ENCODE measurements at regions not wholly inside any gene's neighbourhood (a gene's known extent, or its start where the extent isn't known, plus 50 kb on each side); places are given as distances from the start of the nearest gene placed in this dataset.

GRCh38 chr15:79674124-79674465, 222.7 kb downstream of the MTHFS start:
- Mint-ChIP-seq H3K9me3 (ENCODE audit: unreplicated experiment) (no peaks in the 10 kb centered on the region), H3K27ac (ENCODE audit: unreplicated experiment) (peak overlapping the region; percentile 9), H3K4me1 (ENCODE audit: low read depth, unreplicated experiment) (peaks cover 25% of the 10 kb centered on the region), H3K27me3 (ENCODE audit: low read depth, unreplicated experiment) (no peaks in the 10 kb centered on the region), H3K36me3 (ENCODE audit: low read depth, unreplicated experiment) (no peaks in the 10 kb centered on the region), H3K4me3 (ENCODE audit: unreplicated experiment) (no peak overlapping the region)
- Histone ChIP-seq H3K9me3 (ENCODE audit: insufficient read depth, low read depth, low read length) (peaks cover 2% of the 10 kb centered on the region), H3K4me1 (ENCODE audit: insufficient read depth, low read length) (peaks cover 14% of the 10 kb centered on the region), H2AFZ (ENCODE audit: low read depth, low read length) (no peak overlapping the region), H3K27ac (ENCODE audit: low read depth, low read length) (peak overlapping the region; percentile 26), H3K4me3 (ENCODE audit: insufficient read depth, low read depth, low read length) (no peak overlapping the region), H3K36me3 (ENCODE audit: insufficient read depth, low read length) (no peaks in the 10 kb centered on the region), H3K4me2 (ENCODE audit: low read length) (peak overlapping the region; percentile 49), H3K9ac (ENCODE audit: low read length) (no peak overlapping the region), H3K27me3 (ENCODE audit: insufficient read depth, low read length) (no peaks in the 10 kb centered on the region), H3K79me2 (ENCODE audit: insufficient read depth, low read length) (no peaks in the 10 kb centered on the region), H4K20me1 (ENCODE audit: insufficient read depth, low read length) (no peaks in the 10 kb centered on the region)
- no peak for TF ChIP-seq CTCF (IDR thresholded peaks at IDR 0.05; ENCODE audit: insufficient read depth, low read depth, low read length)
- TF ChIP-seq EZH2 (IDR thresholded peaks at IDR 0.05; ENCODE audit: insufficient read depth, low read length) = no peak
- FAIRE-seq = no peak
- DNase-seq (ENCODE audit: low read depth) = no peak

- Mint-ChIP-seq H3K36me3 (ENCODE audit: low read depth, unreplicated experiment) (no peaks in the 10 kb centered on the region), H3K27me3 (ENCODE audit: low read depth, unreplicated experiment) (no peaks in the 10 kb centered on the region), H3K9me3 (ENCODE audit: unreplicated experiment) (peaks cover 3% of the 10 kb centered on the region), H3K27ac (ENCODE audit: unreplicated experiment) (no peak overlapping the region), H3K4me3 (ENCODE audit: unreplicated experiment) (no peak overlapping the region), H3K4me1 (ENCODE audit: low read depth, unreplicated experiment) (peaks cover 38% of the 10 kb centered on the region)
- DNase-seq (ENCODE audit: low read depth) = no peak
- Histone ChIP-seq H3K36me3 (ENCODE audit: insufficient read depth, low read length) (no peaks in the 10 kb centered on the region), H3K27me3 (ENCODE audit: insufficient read depth, low read length) (no peaks in the 10 kb centered on the region), H4K20me1 (ENCODE audit: insufficient read depth, low read length) (no peaks in the 10 kb centered on the region), H3K9ac (ENCODE audit: low read length) (no peak overlapping the region), H3K27ac (ENCODE audit: low read depth, low read length) (no peak overlapping the region), H3K79me2 (ENCODE audit: insufficient read depth, low read length) (no peaks in the 10 kb centered on the region), H3K4me2 (ENCODE audit: low read length) (no peak overlapping the region), H3K9me3 (ENCODE audit: insufficient read depth, low read depth, low read length) (peaks cover 2% of the 10 kb centered on the region), H2AFZ (ENCODE audit: low read depth, low read length) (no peak overlapping the region), H3K4me1 (ENCODE audit: insufficient read depth, low read length) (peaks cover 23% of the 10 kb centered on the region), H3K4me3 (ENCODE audit: insufficient read depth, low read depth, low read length) (no peak overlapping the region)
- no peak for TF ChIP-seq EZH2 (IDR thresholded peaks at IDR 0.05; ENCODE audit: insufficient read depth, low read length)
- TF ChIP-seq CTCF (IDR thresholded peaks at IDR 0.05; ENCODE audit: insufficient read depth, low read depth, low read length) = no peak
- no peak for FAIRE-seq
These were observed 220.8 kb downstream of the MTHFS start for GRCh38 chr15:79675982-79676381.

GRCh38 chr15:79676621-79677020, 220.2 kb downstream of the MTHFS start:
- FAIRE-seq = no peak
- Histone ChIP-seq H3K9ac (ENCODE audit: low read length) (no peak overlapping the region), H3K79me2 (ENCODE audit: insufficient read depth, low read length) (no peaks in the 10 kb centered on the region), H3K4me3 (ENCODE audit: insufficient read depth, low read depth, low read length) (no peak overlapping the region), H4K20me1 (ENCODE audit: insufficient read depth, low read length) (no peaks in the 10 kb centered on the region), H3K4me2 (ENCODE audit: low read length) (no peak overlapping the region), H3K9me3 (ENCODE audit: insufficient read depth, low read depth, low read length) (peaks cover 2% of the 10 kb centered on the region), H3K27me3 (ENCODE audit: insufficient read depth, low read length) (no peaks in the 10 kb centered on the region), H3K27ac (ENCODE audit: low read depth, low read length) (no peak overlapping the region), H3K36me3 (ENCODE audit: insufficient read depth, low read length) (no peaks in the 10 kb centered on the region), H3K4me1 (ENCODE audit: insufficient read depth, low read length) (peaks cover 29% of the 10 kb centered on the region), H2AFZ (ENCODE audit: low read depth, low read length) (no peak overlapping the region)
- H3K4me1 Mint-ChIP-seq (ENCODE audit: low read depth, unreplicated experiment) = peaks cover 44% of the 10 kb centered on the region
- H3K27me3 Mint-ChIP-seq (ENCODE audit: low read depth, unreplicated experiment) = no peaks in the 10 kb centered on the region
- no peak for DNase-seq (ENCODE audit: low read depth)
- peaks cover 3% of the 10 kb centered on the region for H3K9me3 Mint-ChIP-seq (ENCODE audit: unreplicated experiment)
- H3K36me3 Mint-ChIP-seq (ENCODE audit: low read depth, unreplicated experiment) = peaks cover under 1% of the 10 kb centered on the region
- no peak for TF ChIP-seq EZH2 (IDR thresholded peaks at IDR 0.05; ENCODE audit: insufficient read depth, low read length)
- no peak for TF ChIP-seq CTCF (IDR thresholded peaks at IDR 0.05; ENCODE audit: insufficient read depth, low read depth, low read length)
- H3K27ac Mint-ChIP-seq (ENCODE audit: unreplicated experiment) = no peak overlapping the region
- no peak overlapping the region for H3K4me3 Mint-ChIP-seq (ENCODE audit: unreplicated experiment)
